GM21529 (cell line): ENCODE measurements at regions not wholly inside any gene's neighbourhood (a gene's known extent, or its start where the extent isn't known, plus 50 kb on each side); places are given as distances from the start of the nearest gene placed in this dataset.

Source experiments
- ATAC-seq: cut with Tn5 transposase; IDR thresholded peaks from one replicate; pipeline ENCODE4 v1.9.1; 2021; ENCODE audit not compliant: unreplicated experiment

DNA sequence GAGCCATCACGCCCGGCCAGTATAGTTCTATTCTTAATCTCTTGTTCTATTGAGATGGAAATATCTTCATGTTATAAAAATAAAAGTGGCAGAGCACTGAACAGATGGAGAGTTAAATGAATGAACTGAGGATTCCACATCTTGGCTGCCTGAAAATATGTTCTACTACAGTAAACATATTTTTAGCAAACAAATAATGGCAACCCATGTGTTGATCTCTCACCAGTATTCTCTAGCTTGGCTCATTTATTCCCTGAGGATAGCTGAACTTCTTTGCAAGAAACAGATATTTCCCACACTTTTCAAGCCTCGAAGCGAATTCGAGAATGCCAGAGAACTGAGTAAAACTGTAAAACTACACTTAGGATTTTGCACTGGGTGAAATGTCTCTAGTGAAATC lies 58.9 kb downstream of the DIRAS3 start:
- no peak for ATAC-seq

DNA sequence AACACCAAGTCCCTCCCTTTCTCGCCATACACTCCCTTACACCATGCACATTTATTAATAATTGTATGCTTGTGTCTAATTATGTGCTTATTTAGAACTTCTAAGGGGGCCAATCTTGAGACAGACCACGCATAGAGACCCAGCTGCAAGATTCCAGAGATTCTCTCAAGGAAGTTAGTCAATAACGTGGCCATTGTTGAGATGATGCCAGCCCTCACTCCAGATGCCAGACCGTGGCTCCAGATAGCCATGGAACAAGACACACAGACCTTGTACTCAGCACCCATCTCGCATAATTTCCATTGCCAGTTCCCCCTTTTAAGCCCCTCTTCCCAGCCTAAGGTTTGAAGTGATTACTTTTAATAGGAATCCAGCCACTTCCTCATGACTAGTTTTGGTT lies 62.4 kb downstream of the DIRAS3 start:
- no peak for ATAC-seq

GRCh38 chr1:67987046-67987799 lies 63.2 kb downstream of the DIRAS3 start:
- ATAC-seq = no peak

- no peak for ATAC-seq
Measured at GRCh38 chr1:67983867-67984266, 66.6 kb downstream of the DIRAS3 start.

DNA sequence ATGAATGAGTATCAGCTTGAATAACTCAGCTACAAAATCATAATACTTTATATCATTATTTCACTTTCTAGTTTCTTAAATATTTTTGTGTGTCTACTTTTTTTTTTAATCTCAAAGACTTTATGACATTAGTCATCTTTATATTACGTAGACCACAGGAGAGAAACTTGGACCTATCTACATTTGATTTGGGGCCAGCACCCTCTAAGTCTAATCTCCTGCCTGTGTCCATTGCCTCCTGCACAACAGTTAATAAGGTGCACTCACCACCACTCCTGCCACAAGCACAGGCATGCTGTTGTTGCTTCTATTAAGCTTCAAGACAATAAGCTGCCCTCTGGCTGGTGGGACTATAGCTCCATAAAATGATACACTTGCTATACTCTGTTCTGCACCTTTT lies 70.4 kb downstream of the DIRAS3 start:
- ATAC-seq = no peak

DNA sequence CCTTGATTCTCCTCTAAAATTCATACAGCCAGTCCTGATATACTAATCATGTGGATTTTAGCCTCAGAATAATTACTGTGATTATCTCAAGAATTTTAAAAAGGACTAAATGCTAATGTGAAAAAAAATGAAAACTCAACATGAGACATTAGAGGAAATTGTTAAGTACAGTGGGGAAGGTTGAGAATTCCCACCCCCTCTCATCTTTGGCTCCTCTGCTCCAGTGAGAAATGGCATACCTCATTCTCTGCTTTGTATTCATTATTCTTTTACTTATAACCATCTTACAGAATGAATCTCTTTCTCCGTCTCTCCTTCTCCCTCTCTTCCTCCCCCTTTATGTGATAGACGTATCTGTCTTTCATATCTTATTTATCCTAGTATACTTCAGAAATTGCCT lies 70.9 kb downstream of the DIRAS3 start:
- ATAC-seq = no peak

DNA sequence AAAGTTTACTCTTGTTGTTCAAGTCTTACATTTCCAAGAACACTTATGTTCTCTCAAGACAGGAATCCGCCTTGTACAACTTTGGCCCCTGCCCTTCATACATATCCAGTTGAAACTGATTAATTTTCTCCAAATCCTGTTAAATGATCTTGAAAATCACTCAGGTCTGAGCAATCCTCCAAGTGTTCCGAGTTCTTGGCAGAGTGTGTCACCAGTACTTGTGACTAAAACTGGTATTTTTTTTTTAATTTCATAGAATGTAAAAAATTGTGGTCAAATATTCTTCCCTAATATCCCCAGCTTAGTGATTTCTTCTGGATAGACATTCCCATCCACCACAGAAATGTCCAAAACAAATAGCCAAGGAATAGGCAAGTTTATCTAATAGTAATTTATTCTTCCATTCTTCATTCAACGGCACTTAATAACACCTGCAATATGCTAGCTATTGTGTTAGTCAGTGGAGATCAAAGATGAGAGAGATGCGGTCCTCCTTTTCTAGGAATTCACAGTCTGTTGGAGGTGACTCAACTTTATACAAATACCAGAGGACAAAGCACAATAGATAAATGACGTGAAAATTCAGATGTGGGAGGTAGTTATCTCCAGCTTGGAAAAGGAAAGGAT lies 71.4 kb downstream of the DIRAS3 start:
- no peak for ATAC-seq

GRCh38 chr1:67977756-67978155 lies 72.7 kb downstream of the DIRAS3 start:
- no peak for ATAC-seq

DNA sequence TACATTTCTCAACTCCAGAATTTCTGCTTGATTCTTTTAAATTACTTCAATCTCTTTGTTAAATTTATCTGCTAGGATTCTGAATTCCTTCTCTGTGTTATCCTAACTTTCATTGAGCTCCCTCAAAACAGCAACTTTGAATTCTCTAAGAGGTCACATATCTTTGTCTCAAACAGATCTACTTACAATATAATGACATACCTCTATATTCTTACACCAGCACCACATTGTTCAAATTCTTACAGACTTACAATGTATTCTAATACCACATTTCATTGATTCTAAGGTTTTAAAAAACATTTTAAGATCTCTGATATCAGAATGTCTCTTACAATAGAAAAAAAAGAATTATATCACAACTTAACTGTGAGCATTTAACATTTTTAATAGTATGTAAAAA lies 77.4 kb downstream of the DIRAS3 start:
- no peak for ATAC-seq

- no peak for ATAC-seq
Measured at GRCh38 chr1:67970088-67970487, 80.3 kb downstream of the DIRAS3 start.

DNA sequence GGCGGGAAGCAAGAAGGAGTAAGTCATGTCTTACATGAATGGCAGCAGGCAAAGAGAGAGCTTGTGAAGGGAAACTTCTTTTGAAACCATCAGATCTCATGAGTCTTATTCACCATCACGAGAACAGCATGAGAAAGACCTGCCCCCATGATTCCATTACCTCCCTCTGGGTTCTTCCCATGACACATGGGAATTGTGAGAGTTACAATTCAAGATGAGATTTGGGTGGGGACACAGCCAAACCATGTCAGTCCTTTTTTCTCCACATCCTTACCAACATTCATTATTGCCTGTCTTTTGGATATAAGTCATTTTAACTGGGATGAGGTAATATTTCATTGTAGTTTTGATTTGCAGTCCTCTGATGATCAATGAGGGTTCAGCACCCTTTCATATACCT lies 81.0 kb downstream of the DIRAS3 start:
- ATAC-seq = no peak

GRCh38 chr1:67966666-67967009 lies 83.8 kb downstream of the DIRAS3 start:
- ATAC-seq = no peak

- no peak for ATAC-seq
Measured at GRCh38 chr1:67965995-67966665, 84.3 kb downstream of the DIRAS3 start.

- ATAC-seq = no peak
Measured at GRCh38 chr1:67963263-67963662, 87.2 kb downstream of the DIRAS3 start.

DNA sequence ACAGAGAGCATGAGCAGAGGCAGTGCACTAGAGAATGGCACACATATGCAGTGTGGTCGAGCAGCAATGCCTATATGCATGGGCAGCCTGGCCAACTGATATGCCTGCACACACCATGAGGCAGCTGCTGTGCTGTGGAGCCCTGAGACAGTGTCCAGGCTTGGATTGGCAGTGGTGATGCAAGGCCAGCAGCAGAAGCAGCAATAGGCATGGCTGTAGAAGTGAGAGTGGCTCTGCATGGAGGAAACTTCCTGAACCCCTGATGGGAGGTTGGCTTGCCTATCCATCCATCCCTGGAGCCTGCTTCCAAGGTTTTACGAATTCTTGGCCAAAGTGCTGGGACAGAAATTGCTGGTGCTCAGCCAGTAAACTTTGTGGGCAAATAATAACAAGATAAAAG lies 89.7 kb downstream of the DIRAS3 start:
- no peak for ATAC-seq

DNA sequence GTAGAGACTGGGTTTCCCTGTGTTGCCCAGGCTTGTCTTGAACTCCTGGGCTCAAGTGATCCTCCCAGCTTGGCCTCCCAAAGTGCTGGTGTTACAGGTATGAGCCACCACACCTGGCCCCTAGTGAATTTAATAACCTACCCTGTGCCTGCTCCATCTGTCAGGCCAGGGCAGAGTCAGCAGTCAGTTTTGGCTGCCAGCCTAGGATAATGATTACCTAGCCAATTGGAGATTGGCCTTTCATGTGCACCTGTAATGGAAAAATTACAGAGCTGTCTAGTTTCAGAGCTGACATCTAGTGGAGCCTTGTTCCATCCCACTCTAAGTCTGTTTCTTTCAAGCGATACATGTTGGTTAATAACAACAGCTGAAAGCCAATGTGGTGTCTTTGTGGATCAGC lies 92.0 kb downstream of the DIRAS3 start:
- ATAC-seq = no peak

DNA sequence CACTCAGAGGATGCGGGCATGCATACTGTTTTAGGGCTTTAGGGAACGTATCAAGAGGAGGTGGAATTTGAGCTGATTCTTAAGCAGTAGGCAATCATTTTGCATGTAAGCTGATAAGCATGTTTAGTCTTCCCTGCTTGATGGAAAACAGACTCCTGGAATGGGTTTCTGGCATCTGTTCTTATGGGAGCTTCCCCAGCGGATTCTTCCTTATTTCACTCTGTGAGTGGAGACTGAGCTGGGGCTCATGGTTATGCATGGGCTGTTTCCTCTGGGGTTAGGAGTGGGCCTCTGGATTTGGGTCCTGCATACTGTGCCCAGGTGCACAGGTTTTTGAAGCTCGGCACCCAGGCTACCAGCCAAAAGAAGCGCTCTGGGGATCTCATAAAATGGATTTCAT lies 93.4 kb downstream of the DIRAS3 start:
- ATAC-seq = no peak

- ATAC-seq = no peak
Measured at GRCh38 chr1:67956116-67956515, 94.3 kb downstream of the DIRAS3 start.

DNA sequence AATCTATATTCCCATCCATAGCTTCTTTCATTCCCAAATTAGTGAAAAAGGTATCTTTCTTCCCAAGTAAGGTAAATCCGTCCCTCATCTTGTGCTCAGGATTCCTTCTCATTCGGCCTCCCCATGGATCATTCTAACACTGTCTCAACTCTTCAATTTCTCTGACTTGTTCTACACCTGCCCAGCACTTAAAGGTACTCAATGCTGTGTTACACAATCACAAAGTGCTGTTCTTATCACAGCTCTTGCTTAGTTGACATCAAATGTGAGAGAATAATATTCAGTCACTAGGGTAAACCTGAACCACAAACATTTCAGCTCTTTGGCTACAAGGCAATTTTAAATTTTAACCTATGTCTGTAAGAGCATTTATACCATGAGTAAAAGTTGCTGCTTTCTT lies 94.8 kb downstream of the DIRAS3 start:
- ATAC-seq = no peak

DNA sequence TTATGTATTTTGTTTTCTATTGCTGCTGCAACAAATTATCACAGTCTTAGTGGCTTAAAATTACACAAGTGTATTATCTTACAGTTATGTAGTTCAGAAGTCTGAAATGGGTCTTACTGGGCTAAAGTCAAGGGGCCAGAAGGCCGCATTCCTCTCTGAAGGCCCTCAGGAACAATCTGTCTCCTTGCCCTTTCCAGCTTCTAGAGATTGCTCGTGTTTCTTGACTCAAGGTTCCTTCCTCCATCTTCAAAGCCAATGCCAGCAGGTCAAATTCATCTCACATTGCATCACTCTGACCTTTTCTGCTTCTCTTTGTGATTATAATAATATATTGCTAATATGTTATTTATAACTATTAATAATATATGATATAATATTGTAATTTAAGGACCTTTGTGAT lies 97.1 kb downstream of the DIRAS3 start:
- ATAC-seq = no peak

DNA sequence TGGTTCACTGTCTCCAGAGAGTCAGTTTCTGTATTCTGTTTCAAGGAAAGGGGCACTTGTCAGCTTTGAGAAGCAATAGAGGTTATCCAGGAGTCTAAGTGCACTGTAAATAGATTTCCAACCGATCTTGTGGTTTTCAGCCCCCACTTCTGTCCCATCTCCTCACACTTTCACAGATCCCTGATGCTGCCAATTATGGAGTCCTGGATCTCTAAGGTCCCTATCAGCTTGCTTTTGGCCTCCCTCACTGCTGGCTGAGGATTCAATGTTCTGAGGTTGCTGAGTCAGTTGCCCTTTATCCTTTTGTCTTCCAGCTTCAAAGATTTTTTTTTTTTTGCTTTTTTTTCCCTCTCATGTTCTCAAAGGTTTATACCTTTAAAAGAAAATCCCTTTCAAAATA lies 98.4 kb downstream of the DIRAS3 start:
- no peak for ATAC-seq

DNA sequence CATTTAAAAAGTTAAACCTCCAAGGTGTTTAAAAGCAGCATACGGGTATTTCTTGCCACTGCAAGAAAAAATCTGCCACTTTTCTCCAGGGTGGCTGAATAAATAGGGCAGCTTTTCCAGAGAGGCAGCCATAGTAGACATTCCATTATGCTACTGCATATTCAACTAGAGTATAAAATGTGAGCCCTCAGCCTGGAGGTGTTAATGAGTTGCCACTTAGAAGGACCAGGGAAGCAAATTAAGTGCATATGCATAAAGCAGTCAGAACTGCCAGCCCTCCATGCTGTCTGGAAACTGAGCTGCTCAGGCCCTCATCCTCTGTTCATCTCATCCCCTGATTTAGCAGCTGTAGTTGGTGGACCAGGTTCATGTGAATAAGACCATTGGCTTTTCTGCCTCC lies 99.4 kb downstream of the DIRAS3 start:
- no peak for ATAC-seq
